GM19395 (cell line): ENCODE measurements at regions not wholly inside any gene's neighbourhood (a gene's known extent, or its start where the extent isn't known, plus 50 kb on each side); places are given as distances from the start of the nearest gene placed in this dataset.
"Not testable (repeated sequence)": the region's sequence is repeated elsewhere in the genome, so short reads cannot be mapped to it uniquely, and the experiment has no call there.

Source experiments
- ATAC-seq: cut with Tn5 transposase; IDR thresholded peaks from one replicate; pipeline ENCODE4 v1.9.1; 2021; ENCODE audit warnings: mild to moderate bottlenecking, moderate library complexity; ENCODE audit not compliant: unreplicated experiment

- ATAC-seq = not testable (repeated sequence)
Observed at GRCh38 chr9:42370172-42370571, 186.7 kb downstream of the SPATA31A6 start.

DNA sequence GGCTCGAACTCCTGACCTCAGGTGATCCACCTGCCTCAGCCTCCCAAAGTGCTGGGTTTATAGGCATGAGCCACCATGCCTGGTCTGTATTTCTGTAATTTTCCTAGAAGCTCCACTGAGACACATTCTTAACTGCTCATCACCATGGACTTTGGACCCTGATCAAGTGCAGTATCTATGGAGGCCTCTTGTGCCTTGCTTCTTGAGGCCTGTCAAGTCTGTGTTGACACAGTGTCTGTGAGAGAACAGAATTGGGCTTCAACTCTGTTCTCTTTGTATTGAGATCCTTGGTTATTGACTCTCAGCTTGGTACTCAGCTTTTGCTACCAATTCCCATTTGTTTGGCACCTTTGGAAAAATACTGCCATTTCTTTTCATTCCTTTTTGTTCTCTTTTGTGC, 188.0 kb downstream of the SPATA31A6 start:
- not testable (repeated sequence) for ATAC-seq

DNA sequence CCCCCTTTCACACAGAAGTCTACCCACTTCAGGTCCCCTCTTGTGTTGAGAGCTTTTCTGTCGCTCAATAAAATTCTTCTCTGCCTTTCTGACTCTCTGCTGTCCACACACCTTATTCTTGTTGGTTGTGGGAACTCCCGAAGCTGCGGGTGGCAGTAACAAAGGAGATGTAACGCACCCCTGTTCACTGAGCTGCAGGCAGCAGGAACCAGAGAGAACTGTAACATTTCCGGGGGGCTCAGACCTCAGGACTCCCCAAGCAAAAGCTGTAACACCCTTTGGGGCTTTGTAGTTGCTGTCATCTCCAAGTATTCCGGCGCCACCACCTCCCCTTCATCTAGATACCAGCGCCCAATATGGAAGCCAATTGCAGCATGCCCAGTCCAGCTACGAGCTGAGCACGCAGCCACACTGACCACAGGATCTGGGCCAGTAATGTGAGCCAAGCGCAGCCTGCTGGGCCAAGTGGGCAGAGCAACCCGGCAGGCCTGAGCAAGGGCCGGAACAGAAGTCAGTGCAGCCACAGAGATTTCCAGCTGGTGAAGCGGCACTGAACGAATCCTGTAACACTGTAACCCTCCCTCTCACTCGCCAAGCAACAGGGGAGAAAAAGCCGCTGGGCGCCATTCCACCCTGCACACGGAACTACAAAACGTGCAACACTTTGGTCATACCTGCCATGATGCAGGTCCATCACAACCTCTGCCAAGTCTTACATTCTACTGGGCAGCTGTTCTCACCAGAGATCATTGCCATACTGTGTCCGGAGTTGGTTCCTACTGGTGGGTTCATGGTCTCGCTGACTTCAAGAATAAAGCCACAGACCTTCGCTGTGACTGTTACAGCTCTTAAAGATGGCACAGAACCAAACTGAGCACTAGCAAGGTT, 194.3 kb downstream of the SPATA31A6 start:
- ATAC-seq = not testable (repeated sequence)

DNA sequence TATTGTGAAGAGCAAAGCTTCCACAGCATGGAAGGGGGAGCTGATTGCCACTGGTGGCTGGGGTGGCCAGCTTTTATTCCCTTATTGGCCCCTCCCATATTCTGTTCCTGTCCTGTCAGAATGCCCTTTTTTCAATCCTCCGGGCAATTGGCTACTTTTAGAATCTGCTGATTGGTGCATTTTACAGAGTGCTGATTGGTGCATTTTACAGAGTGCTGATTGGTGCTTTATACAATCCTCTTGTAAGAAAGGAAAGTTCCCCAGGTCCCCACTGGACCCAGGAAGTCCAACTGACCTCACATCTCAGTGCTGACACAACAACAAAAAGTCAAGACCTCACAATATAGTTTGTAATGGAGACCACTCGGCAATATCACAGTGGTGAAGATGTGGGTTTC, 195.0 kb downstream of the SPATA31A6 start:
- no peak for ATAC-seq

GRCh38 chr9:42379602-42380001, 196.1 kb downstream of the SPATA31A6 start:
- ATAC-seq = not testable (repeated sequence)

GRCh38 chr9:42384585-42384984, 201.1 kb downstream of the SPATA31A6 start:
- not testable (repeated sequence) for ATAC-seq

DNA sequence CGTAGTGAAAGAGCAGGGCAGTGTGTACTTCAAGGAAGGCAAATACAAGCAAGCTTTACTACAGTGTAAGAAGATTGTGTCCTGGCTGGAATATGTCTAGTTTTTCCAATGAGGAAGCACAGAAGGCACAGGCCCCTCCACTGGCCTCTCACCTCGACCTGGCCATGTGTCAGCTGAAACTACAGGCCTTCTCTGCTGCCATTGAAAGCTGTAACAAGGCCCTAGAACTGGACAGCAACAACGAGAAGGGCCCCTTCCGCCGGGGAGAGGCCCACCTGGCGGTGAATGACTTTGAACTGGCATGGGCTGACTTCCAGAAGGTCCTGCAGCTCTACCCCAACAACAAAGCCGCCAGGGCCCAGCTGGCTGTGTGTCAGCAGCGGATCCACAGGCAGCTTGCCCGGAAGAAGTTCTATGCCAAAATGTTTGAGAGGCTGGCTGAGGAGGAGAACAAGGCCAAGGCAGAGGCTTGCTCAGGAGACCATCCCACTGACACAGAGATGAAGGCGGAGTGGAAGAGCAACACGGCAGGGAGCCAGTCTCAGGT, 202.2 kb downstream of the SPATA31A6 start:
- ATAC-seq = not testable (repeated sequence)

- no peak for ATAC-seq
Observed at GRCh38 chr9:42386477-42386876, 203.0 kb downstream of the SPATA31A6 start.

GRCh38 chr9:42388146-42388690, 204.8 kb downstream of the SPATA31A6 start:
- ATAC-seq = no peak

- ATAC-seq = no peak
Observed at GRCh38 chr9:42388846-42389245, 205.4 kb downstream of the SPATA31A6 start.

- not testable (repeated sequence) for ATAC-seq
Observed at GRCh38 chr9:42392773-42393455, 209.5 kb downstream of the SPATA31A6 start.

DNA sequence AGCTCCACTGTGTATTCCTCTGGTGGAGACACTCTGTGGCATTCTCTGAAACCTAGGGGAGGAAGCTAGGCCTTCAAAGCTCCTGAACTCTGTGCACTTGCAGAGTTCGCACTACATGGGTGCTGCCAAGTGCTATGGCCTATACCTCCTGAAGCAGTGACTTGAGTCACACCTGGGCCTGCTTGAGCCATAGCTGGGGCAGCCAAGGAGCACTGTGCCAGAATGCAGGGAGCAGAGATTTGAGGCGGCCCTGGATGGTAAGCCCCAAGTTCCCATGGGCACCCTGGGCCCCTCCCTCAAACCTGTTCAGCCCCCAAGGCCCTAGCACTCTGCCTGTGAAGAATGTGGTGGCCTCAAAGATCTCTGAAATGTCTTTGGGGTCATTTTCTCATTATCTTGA, 212.9 kb downstream of the SPATA31A6 start:
- no peak for ATAC-seq

- ATAC-seq = not testable (repeated sequence)
Observed at GRCh38 chr9:42397336-42397735, 213.9 kb downstream of the SPATA31A6 start.

DNA sequence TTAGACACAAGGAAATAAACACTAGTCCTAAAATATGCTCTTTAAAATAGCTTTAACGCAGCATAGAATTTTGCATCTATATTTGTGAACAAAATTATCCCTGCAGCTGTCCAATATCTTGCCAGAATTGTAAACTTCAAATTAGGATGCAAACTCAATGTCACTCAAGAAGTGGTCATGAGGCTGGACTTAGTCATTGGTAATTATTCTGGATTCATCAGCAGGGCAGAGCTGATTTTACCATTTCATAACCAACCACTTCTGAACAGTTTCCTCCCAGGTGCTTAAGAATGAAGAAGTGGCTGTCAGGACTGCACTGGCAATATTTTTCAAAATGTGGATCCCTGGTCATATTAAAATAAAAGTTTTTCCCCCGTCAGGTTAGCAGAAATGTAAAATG, 219.5 kb downstream of the SPATA31A6 start:
- not testable (repeated sequence) for ATAC-seq

- not testable (repeated sequence) for ATAC-seq
Observed at GRCh38 chr9:42409581-42409980, 226.1 kb downstream of the SPATA31A6 start.

GRCh38 chr9:42412354-42412753, 228.9 kb downstream of the SPATA31A6 start:
- ATAC-seq = not testable (repeated sequence)

- ATAC-seq = not testable (repeated sequence)
Observed at GRCh38 chr9:42414865-42415264, 231.4 kb downstream of the SPATA31A6 start.

DNA sequence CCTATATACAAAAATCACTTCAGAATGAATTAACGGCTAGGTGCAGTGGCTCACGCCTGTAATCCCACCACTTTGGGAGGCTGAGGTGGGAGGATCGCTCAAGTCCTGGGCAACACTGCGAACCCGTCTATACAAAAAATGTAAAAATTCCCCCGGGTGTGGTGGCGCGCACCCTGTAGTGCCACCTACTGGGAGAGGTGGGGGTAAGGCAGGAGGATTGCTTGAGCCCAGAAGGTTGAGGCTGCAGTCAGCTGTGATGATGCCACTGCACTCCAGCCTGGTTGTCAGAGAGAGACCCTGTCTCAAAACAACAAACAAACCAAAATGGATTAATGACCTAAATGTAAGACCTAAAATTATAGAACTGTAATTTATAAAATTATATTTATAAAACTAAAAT, 236.2 kb downstream of the SPATA31A6 start:
- ATAC-seq = not testable (repeated sequence)

DNA sequence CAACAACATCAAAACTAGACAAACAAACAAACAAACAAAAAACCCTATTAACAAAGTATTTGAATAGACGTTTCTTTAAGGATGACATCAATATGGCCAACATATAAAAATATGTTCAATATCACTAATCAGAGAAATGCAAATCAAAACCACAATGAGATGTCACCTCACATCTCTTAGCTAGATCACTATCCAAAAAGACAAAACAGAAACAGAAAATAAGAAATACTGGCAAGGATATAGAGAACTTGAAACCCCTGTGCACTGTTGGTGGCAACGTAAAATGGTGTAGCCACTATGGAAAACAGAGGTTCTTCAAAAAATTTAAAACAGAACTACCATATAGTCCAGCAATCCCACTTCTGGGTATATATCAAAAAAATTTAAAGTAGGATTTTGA, 236.9 kb downstream of the SPATA31A6 start:
- peak; percentile 72 for ATAC-seq

- ATAC-seq = not testable (repeated sequence)
Observed at GRCh38 chr9:42421630-42422029, 238.2 kb downstream of the SPATA31A6 start.
